Tibial nerve (tissue), 4 donors: ENCODE measurements at regions not wholly inside any gene's neighbourhood (a gene's known extent, or its start where the extent isn't known, plus 50 kb on each side); places are given as distances from the start of the nearest gene placed in this dataset.

Experiments
- DNase-seq, 2 donors: peaks; one replicate each; pipeline ENCODE4 v3.0.0-alpha.2; 2019; ENCODE audit warnings: low spot score in 2 of 2
- H3K27ac ChIP-seq, 4 donors: fragments of 200-600 bp; sonication (generic) in 3 of 4; one replicate each; pipeline ENCODE4 v1.5.1; 2017 to 2019; ENCODE audit warnings: mild to moderate bottlenecking in 1 of 4
- H3K27me3 ChIP-seq, 2 donors: fragments of 200-600 bp; sonication (generic) in 1 of 2; one replicate each; pipeline versions ENCODE4 v1.5.1 to v1.6.0; 2017 to 2019
- H3K36me3 ChIP-seq, 3 donors: fragments of 200-600 bp; sonication (generic); one replicate each; pipeline ENCODE4 v1.5.1; 2018 to 2019
- H3K4me1 ChIP-seq, 4 donors: fragments of 200-600 bp; sonication (generic) in 3 of 4; one replicate each; pipeline ENCODE4 v1.5.1; 2017 to 2019
- H3K4me3 ChIP-seq, 4 donors: fragments of 200-600 bp; sonication (generic) in 3 of 4; one replicate each; pipeline ENCODE4 v1.5.1; 2017 to 2019; ENCODE audit warnings: mild to moderate bottlenecking in 1 of 4, moderate library complexity in 1 of 4
- H3K9me3 ChIP-seq, 4 donors: fragments of 200-600 bp; sonication (generic) in 3 of 4; one replicate each; pipeline ENCODE4 v1.5.1; 2017 to 2019
- CTCF ChIP-seq, 5 experiments: fragments of 200-600 bp in 3 of 5; fragments of 450-650 bp in 2 of 5; sonication (generic) in 3 of 5; IDR thresholded peaks; one replicate each; pipeline ENCODE4 v1.5.1; 2016 to 2019; ENCODE audit warnings: antibody characterized with exemption in 5 of 5, mild to moderate bottlenecking in 3 of 5, moderate library complexity in 2 of 5
- EP300 ChIP-seq, 2 donors: sonication (generic); formaldehyde crosslinking; IDR thresholded peaks; one replicate each; pipeline ENCODE4 v1.6.1; 2017; ENCODE audit warnings: antibody characterized with exemption in 2 of 2, mild to moderate bottlenecking in 1 of 2
- POLR2A ChIP-seq, 2 donors: fragments of 450-650 bp; IDR thresholded peaks; one replicate each; pipeline ENCODE4 v1.6.1; 2017; ENCODE audit warnings: antibody characterized with exemption in 2 of 2, mild to moderate bottlenecking in 2 of 2, moderate library complexity in 2 of 2
- WGBS, 2 donors: methylation state at CpG; one replicate each; pipeline ENCODE4 v1.1.5; 2018; 5-methylcytosine and 5-hydroxymethylcytosine counted together

DNA sequence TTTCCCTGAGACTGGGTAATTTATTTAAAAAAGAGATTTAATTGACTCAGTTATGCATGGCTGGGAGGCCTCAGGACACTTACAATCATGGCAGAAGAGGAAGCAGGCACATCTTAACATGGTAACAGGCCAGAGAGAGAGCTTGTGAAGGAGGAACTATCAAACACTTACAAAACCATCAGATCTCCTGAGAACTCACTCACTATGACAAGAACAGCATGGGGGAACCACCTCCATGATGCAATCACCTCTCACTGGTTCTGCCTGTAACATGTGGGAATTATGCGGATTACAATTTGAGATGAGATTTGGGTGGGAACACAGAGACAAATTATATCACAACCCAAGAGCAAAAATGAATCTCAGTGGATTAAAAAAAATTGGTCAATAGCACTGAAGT lies 416.0 kb upstream of the TMCO5A start:
- TF ChIP-seq EP300 (IDR thresholded peaks at IDR 0.05) = no peak
- no peak for TF ChIP-seq CTCF (IDR thresholded peaks at IDR 0.05)
- TF ChIP-seq POLR2A (IDR thresholded peaks at IDR 0.05) = no peak
- no peaks in the 10 kb centered on the region for H3K4me1 ChIP-seq

DNA sequence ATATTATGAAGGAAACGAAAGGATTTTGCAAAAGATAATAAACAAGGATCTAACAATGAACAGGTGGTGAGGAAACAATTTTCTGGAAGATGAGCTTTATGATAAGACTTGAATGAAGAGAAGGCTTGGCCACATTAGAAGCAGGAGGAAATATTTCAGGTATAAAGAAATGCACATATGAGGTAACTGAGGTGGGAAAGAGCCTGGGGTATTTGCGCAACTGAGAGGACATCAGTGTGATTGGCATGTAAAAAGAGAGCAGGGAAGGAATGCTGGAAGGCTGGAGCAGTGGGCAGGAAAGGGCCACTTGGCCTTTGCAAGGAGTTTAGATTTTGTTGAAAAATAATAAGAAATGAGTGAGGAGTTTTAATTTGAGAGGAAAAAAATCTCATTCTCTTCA lies 414.4 kb upstream of the TMCO5A start:
- Histone ChIP-seq H3K27me3 (no peaks in the 10 kb centered on the region), H3K4me3 (no peak overlapping the region), H3K4me1 (no peaks in the 10 kb centered on the region), H3K36me3 (no peaks in the 10 kb centered on the region), H3K27ac (no peak overlapping the region), H3K9me3 (no peaks in the 10 kb centered on the region)
- no peak for TF ChIP-seq POLR2A (IDR thresholded peaks at IDR 0.05)
- no peak for TF ChIP-seq CTCF (IDR thresholded peaks at IDR 0.05)
- TF ChIP-seq EP300 (IDR thresholded peaks at IDR 0.05) = no peak
- WGBS, 2 donors = 88 to 90% methylated on average over 2 of the region's 2 CpGs
- DNase-seq = no peak

More for the DNA sequence above, 416.0 kb upstream of the TMCO5A start:
- no peak for DNase-seq
- no peak overlapping the region for H3K27ac ChIP-seq
- H3K36me3 ChIP-seq = no peaks in the 10 kb centered on the region
- no peaks in the 10 kb centered on the region for H3K9me3 ChIP-seq
- H3K4me3 ChIP-seq = no peak overlapping the region
- no peaks in the 10 kb centered on the region for H3K27me3 ChIP-seq
- WGBS, 2 donors = 100% methylated on average over 1 of the region's 1 CpG

DNA sequence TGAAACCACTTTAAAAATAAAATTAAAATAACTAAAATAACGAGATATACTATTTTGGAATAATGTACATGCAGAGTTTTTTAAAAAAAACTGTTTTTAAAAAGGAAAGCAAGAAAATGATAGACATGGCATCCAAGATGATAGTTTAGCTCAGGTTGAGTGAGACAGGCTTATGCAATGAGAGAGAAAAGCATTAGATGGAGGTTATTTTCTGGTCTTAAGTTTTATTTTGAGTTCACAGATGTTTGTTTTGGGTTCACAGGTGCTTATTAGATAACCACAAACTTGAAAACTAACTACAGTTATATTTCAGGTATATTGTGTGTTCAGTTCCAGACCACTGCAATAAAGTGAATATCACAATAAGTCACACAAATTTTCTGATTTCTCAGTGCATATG lies 413.6 kb upstream of the TMCO5A start:
- H3K36me3 ChIP-seq = no peaks in the 10 kb centered on the region
- H3K27ac ChIP-seq = no peak overlapping the region
- WGBS, 2 donors = 60 to 75% methylated on average over 1 of the region's 1 CpG
- TF ChIP-seq POLR2A (IDR thresholded peaks at IDR 0.05) (no peak), EP300 (IDR thresholded peaks at IDR 0.05) (no peak), CTCF (IDR thresholded peaks at IDR 0.05) (no peak)
- H3K4me1 ChIP-seq = no peaks in the 10 kb centered on the region
- no peaks in the 10 kb centered on the region for H3K9me3 ChIP-seq
- no peaks in the 10 kb centered on the region for H3K27me3 ChIP-seq
- DNase-seq = no peak
- H3K4me3 ChIP-seq = no peak overlapping the region

GRCh38 chr15:37524601-37525000 lies 409.8 kb upstream of the TMCO5A start:
- TF ChIP-seq CTCF (IDR thresholded peaks at IDR 0.05) = no peak
- no peak for TF ChIP-seq POLR2A (IDR thresholded peaks at IDR 0.05)
- no peak for TF ChIP-seq EP300 (IDR thresholded peaks at IDR 0.05)
- H3K4me3 ChIP-seq = no peak overlapping the region

DNA sequence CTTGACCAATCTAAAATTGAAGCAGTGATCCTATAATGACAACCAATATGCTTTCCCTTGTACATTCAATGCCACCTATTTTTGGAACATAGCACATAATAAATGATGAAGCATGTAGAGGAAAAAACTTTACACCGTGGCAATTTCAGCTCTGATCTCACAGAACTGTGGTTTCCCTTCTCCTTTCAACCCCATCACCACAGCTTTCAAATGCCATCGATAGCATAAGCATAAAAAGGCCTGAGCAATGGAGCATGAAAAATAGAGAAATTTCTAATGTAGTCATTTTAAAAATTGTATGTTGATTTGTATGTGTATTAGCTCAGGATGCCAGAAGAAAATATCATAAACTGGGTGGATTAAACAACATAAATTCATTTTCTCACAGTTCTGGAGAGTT lies 406.0 kb upstream of the TMCO5A start:
- Histone ChIP-seq H3K4me1 (no peaks in the 10 kb centered on the region), H3K36me3 (no peaks in the 10 kb centered on the region), H3K27me3 (no peaks in the 10 kb centered on the region), H3K4me3 (no peak overlapping the region), H3K9me3 (no peaks in the 10 kb centered on the region), H3K27ac (no peak overlapping the region)
- DNase-seq = no peak
- TF ChIP-seq CTCF (IDR thresholded peaks at IDR 0.05) = no peak
- TF ChIP-seq EP300 (IDR thresholded peaks at IDR 0.05) = no peak
- TF ChIP-seq POLR2A (IDR thresholded peaks at IDR 0.05) = no peak
- 71 to 75% methylated on average over 2 of the region's 2 CpGs for WGBS, 2 donors

More at GRCh38 chr15:37524601-37525000, 409.8 kb upstream of the TMCO5A start:
- Histone ChIP-seq H3K9me3 (no peaks in the 10 kb centered on the region), H3K27ac (no peak overlapping the region), H3K4me1 (no peaks in the 10 kb centered on the region), H3K27me3 (no peaks in the 10 kb centered on the region), H3K36me3 (no peaks in the 10 kb centered on the region)
- no peak for DNase-seq
